ENCODE measurements at regions not wholly inside any gene's neighbourhood (a gene's known extent, or its start where the extent isn't known, plus 50 kb on each side); places are given as distances from the start of the nearest gene placed in this dataset.

- intact Hi-C loops (cut with DNase I), result no loop called here
- Histone ChIP-seq H3K9me3 (no peaks in the 10 kb centered on the region), H3K27me3 (no peaks in the 10 kb centered on the region), H3K27ac (no peak overlapping the region), H3K4me3 (no peak overlapping the region), H3K36me3 (no peaks in the 10 kb centered on the region), H3K4me1 (no peaks in the 10 kb centered on the region)
- no peak for TF ChIP-seq CTCF (IDR thresholded peaks at IDR 0.05)
- no peak for DNase-seq (ENCODE audit: low spot score in 2 of 2)
Observed at GRCh38 chr11:116404462-116404798, 368.4 kb downstream of the BUD13 start.

- H3K36me3 ChIP-seq, result no peaks in the 10 kb centered on the region
- intact Hi-C loops (cut with DNase I), result no loop called here
Observed at GRCh38 chr11:116403794-116404461, 368.9 kb downstream of the BUD13 start.

GRCh38 chr11:116400081-116400480, 372.7 kb downstream of the BUD13 start:
- Histone ChIP-seq H3K27me3 (no peaks in the 10 kb centered on the region), H3K27ac (no peak overlapping the region), H3K9me3 (no peaks in the 10 kb centered on the region), H3K36me3 (no peaks in the 10 kb centered on the region), H3K4me3 (no peak overlapping the region), H3K4me1 (no peaks in the 10 kb centered on the region)
- intact Hi-C loops (cut with DNase I), result no loop called here
- no peak for DNase-seq (ENCODE audit: low spot score in 2 of 2)
- TF ChIP-seq CTCF (IDR thresholded peaks at IDR 0.05), result no peak

More at GRCh38 chr11:116403794-116404461, 368.9 kb downstream of the BUD13 start:
- H3K9me3 ChIP-seq, result no peaks in the 10 kb centered on the region
- H3K27me3 ChIP-seq, result no peaks in the 10 kb centered on the region
- no peaks in the 10 kb centered on the region for H3K4me1 ChIP-seq
- no peak for TF ChIP-seq CTCF (IDR thresholded peaks at IDR 0.05)
- H3K27ac ChIP-seq, result no peak overlapping the region
- no peak for DNase-seq (ENCODE audit: low spot score in 2 of 2)
- no peak overlapping the region for H3K4me3 ChIP-seq

GRCh38 chr11:116397602-116398084, 375.1 kb downstream of the BUD13 start:
- H3K36me3 ChIP-seq, result no peaks in the 10 kb centered on the region
- H3K27ac ChIP-seq, result no peak overlapping the region
- no peaks in the 10 kb centered on the region for H3K4me1 ChIP-seq
- H3K9me3 ChIP-seq, result peaks cover 0 to 6% of the 10 kb centered on the region in 2 donors
- DNase-seq (ENCODE audit: low spot score in 2 of 2), result no peak
- H3K4me3 ChIP-seq, result no peak overlapping the region
- TF ChIP-seq CTCF (IDR thresholded peaks at IDR 0.05), result no peak
- H3K27me3 ChIP-seq, result no peaks in the 10 kb centered on the region
- intact Hi-C loops (cut with DNase I), result no loop called here

- intact Hi-C loops (cut with DNase I), result no loop called here
- no peak for DNase-seq (ENCODE audit: low spot score in 2 of 2)
- Histone ChIP-seq H3K27ac (no peak overlapping the region), H3K4me1 (no peaks in the 10 kb centered on the region), H3K9me3 (peaks cover 0 to 6% of the 10 kb centered on the region in 2 donors), H3K36me3 (no peaks in the 10 kb centered on the region), H3K27me3 (no peaks in the 10 kb centered on the region), H3K4me3 (no peak overlapping the region)
- TF ChIP-seq CTCF (IDR thresholded peaks at IDR 0.05), result no peak
Observed at GRCh38 chr11:116396331-116396730, 376.5 kb downstream of the BUD13 start.

- intact Hi-C loops (cut with DNase I), result no loop called here
- no peaks in the 10 kb centered on the region for H3K4me1 ChIP-seq
- no peak overlapping the region for H3K4me3 ChIP-seq
- H3K27me3 ChIP-seq, result no peaks in the 10 kb centered on the region
- no peak overlapping the region for H3K27ac ChIP-seq
- H3K9me3 ChIP-seq, result peaks cover 0 to 6% of the 10 kb centered on the region in 2 donors
- DNase-seq (ENCODE audit: low spot score in 2 of 2), result no peak
- no peak for TF ChIP-seq CTCF (IDR thresholded peaks at IDR 0.05)
- H3K36me3 ChIP-seq, result no peaks in the 10 kb centered on the region
Observed at GRCh38 chr11:116394022-116394421, 378.8 kb downstream of the BUD13 start.
